SU-DHL-6 (cell line): ENCODE measurements at regions not wholly inside any gene's neighbourhood (a gene's known extent, or its start where the extent isn't known, plus 50 kb on each side); places are given as distances from the start of the nearest gene placed in this dataset.

Experiments
- H2AFZ ChIP-seq: fragments of 200-600 bp; sonication (generic); 2 replicates; pipeline ENCODE4 v1.6.1; 2014; ENCODE audit warnings: low read depth, mild to moderate bottlenecking, moderate library complexity, mixed read lengths, antibody characterized with exemption, low read length; ENCODE audit not compliant: severe bottlenecking
- H3F3A ChIP-seq: fragments of 200-600 bp; shearing (Covaris generic); 2 replicates; pipeline ENCODE4 v1.6.0; 2016; ENCODE audit warnings: antibody characterized with exemption, mild to moderate bottlenecking; ENCODE audit not compliant: insufficient read depth
- H3K27ac ChIP-seq: fragments of 200-600 bp; sonication (generic); 2 replicates; pipeline ENCODE4 v1.5.1; 2016; ENCODE audit warnings: low read depth, mild to moderate bottlenecking, low read length, moderate library complexity, mixed read lengths
- H3K27me3 ChIP-seq: fragments of 200-600 bp; sonication (generic), shearing (Covaris generic); 2 replicates; pipeline ENCODE4 v1.6.0; 2014; ENCODE audit warnings: mild to moderate bottlenecking, low read length
- H3K36me3 ChIP-seq: fragments of 200-600 bp; sonication (generic); 2 replicates; pipeline ENCODE4 v1.6.1; 2014; ENCODE audit warnings: mild to moderate bottlenecking, low read length, mixed read lengths
- H3K4me2 ChIP-seq: fragments of 300-600, 200-600 bp; shearing (Covaris generic), sonication (generic); 2 replicates; pipeline ENCODE4 v1.6.0; 2014; ENCODE audit warnings: low read length, low read depth, mild to moderate bottlenecking; ENCODE audit not compliant: poor library complexity, severe bottlenecking
- H3K4me3 ChIP-seq: fragments of 200-600 bp; sonication (generic); 2 replicates; pipeline ENCODE4 v1.5.1; 2014; ENCODE audit warnings: antibody characterized with exemption, low read length, mild to moderate bottlenecking, mixed read lengths; ENCODE audit not compliant: insufficient read depth, poor library complexity, severe bottlenecking
- H3K79me2 ChIP-seq: fragments of 200-600 bp; sonication (generic); 2 replicates; pipeline ENCODE4 v1.6.1; 2014; ENCODE audit warnings: mild to moderate bottlenecking, low read length, moderate library complexity; ENCODE audit not compliant: insufficient read depth
- H3K9ac ChIP-seq: fragments of 200-600 bp; sonication (generic); 2 replicates; pipeline ENCODE4 v1.7.0; 2014; ENCODE audit warnings: mild to moderate bottlenecking, low read length
- H3K9me2 ChIP-seq: fragments of 200-600 bp; sonication (generic); replicated peaks from 2 replicates; pipeline ENCODE4 v1.6.1; 2014; ENCODE audit warnings: low read length; ENCODE audit not compliant: insufficient read depth
- H3K9me3 ChIP-seq: fragments of 200-600 bp; sonication (generic); 2 replicates; pipeline ENCODE4 v1.6.1; 2014; ENCODE audit warnings: low read length, mixed read lengths; ENCODE audit not compliant: insufficient read depth
- H4K20me1 ChIP-seq: fragments of 200-600 bp; sonication (generic); 2 replicates; pipeline ENCODE4 v1.6.1; 2014; ENCODE audit warnings: low read depth, mild to moderate bottlenecking, antibody characterized with exemption, low read length, moderate library complexity, mixed read lengths
- CTCF ChIP-seq: fragments of 200-600 bp; sonication (generic); IDR thresholded peaks from one replicate; pipeline ENCODE4 v1.5.1; 2017; ENCODE audit warnings: antibody characterized with exemption, mild to moderate bottlenecking, low read length, moderate library complexity; ENCODE audit not compliant: insufficient read depth, poor library complexity, severe bottlenecking
- EZH2phosphoT487 ChIP-seq: fragments of 200-600 bp; sonication (generic), shearing (Covaris generic); conservative IDR thresholded peaks from 2 replicates; pipeline ENCODE4 v1.6.1; 2018; ENCODE audit warnings: mild to moderate bottlenecking, antibody characterized with exemption, low read length, moderate library complexity, mixed read lengths

DNA sequence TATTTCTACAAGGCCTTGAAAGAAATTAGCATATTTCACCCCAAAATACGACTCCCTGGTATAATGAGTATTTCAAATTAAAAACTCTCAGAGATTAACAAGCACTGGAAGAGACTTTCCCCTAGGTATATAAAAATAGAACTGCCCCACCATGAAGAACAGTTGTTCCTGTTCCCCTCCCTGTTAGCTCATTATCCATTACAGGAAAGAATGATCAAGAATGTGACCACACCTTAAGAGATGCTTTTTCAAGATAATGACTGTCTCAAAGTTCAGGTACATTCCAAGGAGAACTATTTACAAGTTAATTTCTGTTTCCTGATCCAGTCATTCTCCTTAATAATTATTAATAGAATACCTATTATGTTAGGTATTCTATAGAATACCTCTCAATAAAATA lies 1220.6 kb upstream of the CDH2 start:
- H3K4me2 ChIP-seq = no peak overlapping the region
- H3K9me2 ChIP-seq = no peaks in the 10 kb centered on the region
- H3K4me3 ChIP-seq = no peak overlapping the region
- H4K20me1 ChIP-seq = no peaks in the 10 kb centered on the region; the same call in 1 of the 2 replicates
- H3K36me3 ChIP-seq = no peaks in the 10 kb centered on the region
- no peak overlapping the region for H3K9ac ChIP-seq
- no peaks in the 10 kb centered on the region for H3K27me3 ChIP-seq
- 0 out of 2 replicates have a peak, but pooled peaks cover 4% of the 10 kb centered on the region for H3K9me3 ChIP-seq
- no peaks in the 10 kb centered on the region for H3K79me2 ChIP-seq
- H3F3A ChIP-seq = no peaks in the 10 kb centered on the region
- no peak overlapping the region for H2AFZ ChIP-seq
- TF ChIP-seq CTCF (no peak), EZH2phosphoT487 (no peak)
- no peak overlapping the region for H3K27ac ChIP-seq

DNA sequence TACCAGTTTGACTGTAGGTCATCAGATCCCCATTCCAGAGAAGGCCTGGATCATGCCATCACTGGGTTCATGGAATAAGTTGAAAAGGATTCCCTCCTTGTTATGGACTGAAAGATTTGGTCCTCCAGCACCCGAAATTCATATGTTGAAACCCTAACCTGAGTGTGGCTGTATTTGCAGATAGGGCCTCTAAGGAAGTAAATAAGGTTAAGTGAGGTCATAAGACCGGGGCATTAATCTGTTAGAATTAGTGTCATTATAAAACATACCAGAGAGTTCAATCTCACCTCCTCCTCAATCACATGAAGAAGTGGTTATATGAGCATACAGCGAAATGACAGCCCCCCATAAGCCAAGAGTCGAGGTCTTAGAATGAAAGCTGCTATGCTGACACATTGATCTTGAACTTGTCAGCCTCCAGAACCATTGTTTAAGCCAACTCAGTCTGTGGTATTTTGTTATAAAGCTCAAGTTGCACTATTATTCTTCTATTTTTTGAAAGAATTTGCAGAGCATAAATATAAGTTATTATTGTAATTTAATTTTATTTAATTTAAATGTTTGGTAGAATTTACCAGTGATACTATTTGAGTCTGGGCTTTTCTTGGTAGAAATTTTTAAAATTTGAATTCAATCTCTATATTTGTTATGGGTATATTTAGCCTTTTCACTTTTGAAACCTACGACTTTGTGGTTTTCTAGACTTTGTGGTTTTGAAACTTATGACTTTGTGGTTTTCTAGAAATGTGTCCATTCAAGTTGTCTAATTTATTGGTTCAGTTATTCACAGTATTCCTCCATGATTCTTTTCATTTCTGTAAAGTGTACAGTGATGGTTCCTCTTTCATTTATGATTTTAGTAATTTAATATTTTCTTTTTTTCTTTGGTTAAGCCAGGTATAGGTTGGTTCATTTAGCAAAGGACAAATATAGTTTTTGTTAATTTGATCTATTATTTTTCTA lies 1206.7 kb upstream of the CDH2 start:
- H3K27ac ChIP-seq = no peak overlapping the region
- H3K79me2 ChIP-seq = no peaks in the 10 kb centered on the region
- H3K27me3 ChIP-seq = no peaks in the 10 kb centered on the region
- H2AFZ ChIP-seq = no peak overlapping the region
- no peak overlapping the region for H3K4me2 ChIP-seq
- no peaks in the 10 kb centered on the region; the same call in 1 of the 2 replicates for H3K9me2 ChIP-seq
- no peak for TF ChIP-seq CTCF
- no peaks in the 10 kb centered on the region for H4K20me1 ChIP-seq
- no peak overlapping the region for H3K9ac ChIP-seq
- H3K36me3 ChIP-seq = no peaks in the 10 kb centered on the region
- no peaks in the 10 kb centered on the region; the same call in 1 of the 2 replicates for H3K9me3 ChIP-seq
- H3F3A ChIP-seq = no peaks in the 10 kb centered on the region
- no peak overlapping the region for H3K4me3 ChIP-seq

GRCh38 chr18:29378651-29379136 lies 1201.8 kb upstream of the CDH2 start:
- H3K36me3 ChIP-seq = no peaks in the 10 kb centered on the region

More at GRCh38 chr18:29378651-29379136, 1201.8 kb upstream of the CDH2 start:
- H3K79me2 ChIP-seq = no peaks in the 10 kb centered on the region
- H3K9me2 ChIP-seq = no peaks in the 10 kb centered on the region; the same call in 1 of the 2 replicates
- no peak overlapping the region for H3K27ac ChIP-seq
- H3K9me3 ChIP-seq = 0 out of 2 replicates have a peak, but pooled peaks cover 4% of the 10 kb centered on the region
- H3K4me2 ChIP-seq = no peak overlapping the region
- H3K9ac ChIP-seq = no peak overlapping the region
- no peaks in the 10 kb centered on the region for H3K27me3 ChIP-seq
- H2AFZ ChIP-seq = no peak overlapping the region
- no peaks in the 10 kb centered on the region for H3F3A ChIP-seq
- TF ChIP-seq CTCF = no peak
- TF ChIP-seq EZH2phosphoT487 = no peak
- H3K4me3 ChIP-seq = no peak overlapping the region
- H4K20me1 ChIP-seq = no peaks in the 10 kb centered on the region
